Gastrocnemius medialis (tissue), 4 donors: ENCODE measurements at regions not wholly inside any gene's neighbourhood (a gene's known extent, or its start where the extent isn't known, plus 50 kb on each side); places are given as distances from the start of the nearest gene placed in this dataset.

Experiments
- CTCF ChIP-seq, 5 experiments: fragments of 450-650 bp in 3 of 5; fragments of 200-600 bp in 2 of 5; sonication (generic) in 2 of 5; IDR thresholded peaks in 4 of 5; conservative IDR thresholded peaks in 1 of 5; 1 replicate in 4 of 5; 2 replicates in 1 of 5; pipeline ENCODE4 v1.5.1; 2016 to 2019; ENCODE audit warnings: antibody characterized with exemption in 5 of 5, mild to moderate bottlenecking in 3 of 5, moderate library complexity in 3 of 5
- POLR2A ChIP-seq, 2 donors: fragments of 450-650 bp; IDR thresholded peaks; one replicate each; pipeline ENCODE4 v1.6.1; 2017; ENCODE audit warnings: antibody characterized with exemption in 2 of 2, mild to moderate bottlenecking in 2 of 2, moderate library complexity in 2 of 2

- no peak for TF ChIP-seq CTCF (IDR thresholded peaks at IDR 0.05 in 4 of 5, conservative IDR thresholded peaks at IDR 0.05 in 1 of 5)
- no peak for TF ChIP-seq POLR2A (IDR thresholded peaks at IDR 0.05)
These were observed 185.5 kb upstream of the NRSN1 start for GRCh38 chr6:23940466-23940865.
